ENCODE measurements at regions not wholly inside any gene's neighbourhood (a gene's known extent, or its start where the extent isn't known, plus 50 kb on each side); places are given as distances from the start of the nearest gene placed in this dataset.

DNA sequence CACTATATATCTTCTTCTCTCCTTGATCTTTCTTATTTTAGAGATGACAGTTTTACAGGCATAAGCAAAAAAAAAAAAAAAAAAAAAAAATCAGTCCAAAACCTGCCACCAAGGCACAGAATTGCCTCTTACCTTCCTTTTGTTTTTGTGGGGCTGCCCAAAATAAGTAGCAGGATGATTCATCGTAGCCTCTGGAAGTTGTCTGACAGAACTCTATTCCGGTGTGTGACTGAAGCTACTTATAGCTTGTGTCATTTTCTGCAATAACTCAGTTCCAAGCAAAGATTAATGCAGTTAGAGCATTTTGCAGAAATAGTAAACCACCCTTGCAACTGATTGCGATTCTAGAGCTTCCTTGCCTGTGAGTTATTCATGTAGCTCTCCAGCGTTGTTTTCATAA is 186.8 kb downstream of the KIF2B start:
- no peak for DNase-seq

DNA sequence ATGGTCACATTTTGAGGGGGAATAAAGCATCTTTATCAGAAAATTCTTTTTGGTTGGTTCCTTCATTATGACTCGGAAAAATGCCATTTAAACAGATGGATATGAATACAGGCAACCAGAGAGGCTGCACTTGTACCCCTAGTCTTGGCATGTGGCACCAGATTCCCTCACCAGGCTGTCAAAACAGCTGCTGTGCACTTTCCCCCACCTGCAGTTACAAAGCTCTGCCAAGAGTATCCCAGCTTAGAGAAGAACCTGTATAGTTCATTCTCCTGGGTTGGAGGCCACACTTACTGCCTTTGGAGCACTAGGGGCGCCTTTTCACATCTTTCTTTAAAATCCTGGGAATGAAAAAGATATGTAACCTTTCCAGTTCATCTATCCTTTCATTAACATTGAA is 190.3 kb downstream of the KIF2B start:
- no peak for DNase-seq

DNA sequence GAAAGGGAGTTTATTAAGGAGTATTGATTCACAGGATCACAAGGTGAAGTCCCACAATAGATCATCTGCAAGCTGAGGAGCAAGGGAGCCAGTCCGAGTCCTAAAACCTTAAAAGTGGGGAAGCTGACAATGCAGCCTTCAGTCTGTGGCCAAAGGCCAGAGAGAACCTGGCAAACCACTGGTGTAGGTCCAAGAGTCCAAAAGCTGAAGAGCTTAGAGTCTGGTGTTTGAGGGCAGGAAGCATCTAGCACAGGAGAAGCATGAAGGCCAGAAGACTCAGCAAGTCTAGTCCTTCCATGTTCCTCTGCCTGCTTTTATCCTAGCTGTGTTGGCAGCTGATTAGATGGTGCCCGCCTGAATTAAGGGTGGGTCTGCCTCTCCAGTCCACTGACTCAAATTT is 193.0 kb downstream of the KIF2B start:
- DNase-seq: no peak

DNA sequence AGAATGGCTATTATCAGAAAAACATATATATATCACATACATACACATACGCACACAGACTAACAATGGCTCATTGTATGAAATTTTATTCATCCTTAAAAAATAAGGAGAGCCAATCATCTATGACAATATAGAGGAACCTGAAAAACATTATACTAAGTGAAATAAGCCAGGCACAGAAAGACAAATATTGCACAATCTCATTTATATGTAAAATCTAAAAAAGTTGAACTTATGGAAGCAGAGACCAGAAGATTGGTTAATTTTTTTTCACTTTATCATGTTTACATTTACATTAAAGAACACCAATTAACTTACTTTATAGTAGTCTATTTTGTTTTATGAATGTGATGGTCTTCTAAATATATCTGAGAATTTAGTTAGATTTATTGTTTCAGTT is 198.7 kb downstream of the KIF2B start:
- DNase-seq: no peak

DNA sequence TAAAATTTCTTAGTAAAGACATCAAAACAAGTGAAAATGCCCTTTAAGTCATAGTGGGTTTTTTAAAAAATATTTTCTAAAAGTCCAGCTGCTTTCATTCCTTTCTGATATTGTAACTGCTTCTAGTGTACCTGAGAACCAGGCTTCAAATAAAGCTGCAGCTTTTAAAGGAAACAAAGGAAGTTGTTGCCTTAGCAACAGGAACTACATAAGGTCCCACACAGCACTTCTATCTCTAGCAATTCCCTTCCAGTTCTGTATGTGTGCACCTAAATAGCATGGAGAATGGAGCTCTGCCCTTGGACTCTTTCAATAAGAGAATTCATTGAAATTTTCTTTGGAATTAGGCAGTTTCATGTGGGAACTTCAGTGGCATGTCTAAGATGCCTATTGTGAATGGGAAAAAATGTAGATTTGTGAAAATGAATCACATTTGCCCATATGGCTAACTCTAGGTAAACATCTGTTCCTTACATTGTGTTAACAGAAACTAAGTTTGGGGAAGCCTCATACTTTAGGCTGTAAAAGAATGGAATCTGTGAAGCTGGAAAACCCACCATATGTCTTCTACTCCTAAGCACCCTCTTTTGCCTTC is 206.4 kb downstream of the KIF2B start:
- DNase-seq: no peak

DNA sequence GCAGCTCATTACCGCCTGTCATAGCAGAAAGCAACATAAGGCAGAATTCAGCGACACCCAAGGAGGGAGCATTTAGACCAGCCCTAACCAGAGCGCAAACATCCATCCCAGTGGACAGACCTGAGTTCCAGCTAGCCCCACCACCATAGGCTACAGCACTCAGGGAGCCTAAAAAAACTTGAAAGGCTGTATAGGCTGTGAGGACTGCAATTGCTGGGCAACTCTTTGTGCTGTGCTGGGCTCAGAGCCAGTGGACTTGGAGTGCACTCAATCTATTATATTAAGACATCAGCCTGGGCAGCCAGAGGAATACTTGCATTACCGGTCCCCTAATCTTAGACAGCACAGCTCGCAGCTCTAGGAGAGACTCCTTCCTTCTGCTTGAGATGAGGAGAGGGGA is 207.3 kb downstream of the KIF2B start:
- DNase-seq: no peak

DNA sequence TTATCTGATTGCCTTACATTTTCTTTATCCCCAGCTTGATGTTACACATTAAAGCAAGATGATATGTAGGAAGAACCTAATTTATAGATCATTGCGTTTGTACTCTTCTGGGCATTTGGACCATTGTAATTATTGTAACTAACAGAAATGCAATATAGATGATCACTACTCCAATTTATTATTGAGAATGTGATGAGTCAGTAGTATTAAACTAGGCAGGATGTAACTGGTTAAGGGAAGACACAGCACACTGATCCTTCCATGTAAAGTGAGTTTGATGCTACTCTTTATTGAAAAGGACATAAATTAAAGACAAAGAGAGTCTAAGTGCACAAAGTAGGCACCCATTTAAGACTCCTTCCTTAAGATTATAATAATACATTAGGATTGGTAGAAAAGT is 223.8 kb downstream of the KIF2B start:
- no peak for DNase-seq

DNA sequence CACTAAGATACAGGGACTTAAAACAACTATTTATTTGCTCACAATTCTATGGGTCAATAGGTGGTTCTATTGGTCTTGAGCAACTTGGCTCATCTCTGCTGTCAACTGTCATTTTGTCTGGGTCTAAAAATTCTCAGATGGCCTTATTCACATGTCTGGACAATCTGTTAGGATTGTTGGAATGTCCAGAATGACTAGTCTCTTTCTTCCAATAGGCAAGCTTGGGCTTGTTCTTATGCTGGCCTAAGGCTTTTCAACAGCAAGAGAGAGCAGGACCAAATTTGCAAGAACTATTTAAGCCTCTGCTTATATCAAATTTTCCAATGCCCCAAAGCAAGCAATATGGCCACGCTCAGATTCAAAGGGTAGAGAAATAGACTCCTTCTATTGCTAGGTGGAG is 240.9 kb downstream of the KIF2B start:
- no peak for DNase-seq

DNA sequence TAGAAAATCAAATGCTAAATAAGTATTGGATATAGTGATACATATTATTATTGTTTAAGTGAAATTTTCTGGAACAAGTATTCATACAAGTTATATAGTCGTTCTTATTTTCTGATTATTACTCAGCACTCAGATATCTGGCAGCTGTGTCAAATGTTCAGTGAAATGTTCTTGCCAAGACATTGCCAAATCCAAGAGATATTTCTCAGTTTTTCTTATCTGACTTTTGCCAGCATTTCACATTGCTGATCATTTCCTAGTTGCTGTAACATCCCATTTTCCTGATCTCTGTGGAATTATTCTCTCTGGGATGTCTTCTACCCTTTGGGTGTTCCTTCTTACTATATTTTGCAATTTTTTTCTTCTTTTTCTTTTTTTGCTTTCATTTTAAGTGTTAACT is 262.3 kb downstream of the KIF2B start:
- no peak for DNase-seq

DNA sequence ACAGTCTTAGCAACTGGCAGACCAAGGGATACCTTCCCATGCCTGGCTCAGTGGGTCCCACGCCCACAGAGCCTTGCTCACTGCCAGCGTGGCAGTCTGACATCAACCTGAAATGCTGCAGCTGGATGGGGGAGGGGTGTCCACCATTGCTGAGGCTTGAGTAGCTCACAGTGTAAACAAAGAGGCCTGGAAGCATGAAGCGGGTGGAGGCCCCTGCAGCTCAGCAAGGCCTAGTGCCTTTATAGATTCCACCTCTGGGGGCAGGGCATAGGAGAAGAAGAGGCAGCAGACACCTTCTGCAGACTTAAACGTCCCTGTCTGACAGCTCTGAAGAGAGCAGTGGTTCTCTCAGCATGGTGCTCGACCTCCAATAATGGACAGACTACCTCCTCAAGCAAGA is 263.2 kb downstream of the KIF2B start:
- no peak for DNase-seq

DNA sequence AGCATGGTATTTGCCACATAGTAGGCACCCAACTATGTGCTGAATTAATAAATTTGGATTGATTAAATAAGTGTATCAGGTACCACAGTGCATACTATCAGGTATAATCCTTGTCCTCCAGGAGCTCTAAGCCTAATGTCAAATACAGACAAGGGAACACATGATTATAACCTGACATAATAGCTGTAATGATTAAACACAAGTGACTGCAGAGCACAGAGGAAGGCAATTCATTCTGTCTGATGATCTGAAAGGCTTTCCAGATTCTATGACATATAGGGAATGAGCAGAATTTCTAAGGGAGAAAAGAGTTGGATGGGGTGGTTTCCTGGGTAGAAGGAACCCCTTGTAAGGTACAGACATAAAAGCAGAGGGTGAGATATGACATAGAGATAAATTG is 273.5 kb downstream of the KIF2B start:
- DNase-seq: no peak

DNA sequence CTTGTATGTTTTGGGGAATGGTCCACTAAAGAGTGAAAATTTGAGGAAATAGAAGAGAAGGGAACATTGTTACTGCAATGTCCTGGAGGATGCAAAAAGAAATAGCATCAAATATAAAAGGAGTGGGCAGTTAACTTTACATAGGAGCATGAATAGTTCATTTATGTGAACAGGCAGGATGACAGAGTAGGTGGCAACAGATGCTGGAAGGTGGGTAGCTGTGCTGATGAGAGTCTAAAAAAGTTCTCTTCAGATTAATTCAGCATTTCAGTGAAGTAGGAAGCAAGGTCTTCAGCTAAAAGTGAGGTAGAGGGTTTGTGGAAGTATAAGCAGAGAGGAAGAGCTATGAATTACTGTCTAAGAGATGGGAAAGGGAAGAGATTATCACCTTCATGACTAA is 276.5 kb downstream of the KIF2B start:
- no peak for DNase-seq

DNA sequence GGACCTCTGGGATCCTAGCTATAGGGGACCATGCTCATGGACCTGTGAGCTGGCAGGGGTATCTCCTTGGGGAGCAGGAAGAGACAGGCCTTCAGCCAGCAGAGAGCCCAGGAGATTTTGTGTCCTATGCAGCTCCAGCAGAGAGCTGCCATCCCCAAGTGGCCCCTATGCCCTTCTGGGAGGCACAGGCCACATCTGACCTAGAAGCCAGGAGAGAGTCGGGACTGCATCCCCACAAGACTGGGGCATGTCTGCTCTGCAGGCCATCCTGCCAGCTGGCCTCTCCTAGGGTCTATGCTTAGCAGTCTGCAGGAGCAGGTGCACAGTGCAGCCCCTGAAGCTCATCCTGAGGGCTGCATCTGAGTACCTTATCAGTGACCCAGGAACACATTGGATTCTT is 279.5 kb downstream of the KIF2B start:
- DNase-seq: no peak

DNA sequence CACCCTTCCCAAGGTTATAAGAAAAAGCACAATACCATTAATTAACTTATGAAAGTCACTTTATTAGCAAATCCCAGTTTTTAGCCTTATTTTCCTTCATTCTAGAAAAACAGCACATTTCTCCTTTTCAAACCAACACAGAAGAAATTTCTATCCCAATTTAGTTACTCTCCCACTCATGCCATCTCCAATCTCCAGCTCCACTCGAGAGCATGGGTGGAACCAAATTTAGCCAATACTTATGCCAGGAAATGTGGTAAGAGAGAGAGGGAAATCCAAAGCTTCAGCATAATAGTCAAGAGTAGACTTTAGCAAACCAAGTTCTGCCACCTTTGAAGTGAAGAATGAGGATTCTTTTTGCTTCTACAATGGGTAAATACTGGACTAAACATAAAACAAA is 288.8 kb downstream of the KIF2B start:
- DNase-seq: no peak

DNA sequence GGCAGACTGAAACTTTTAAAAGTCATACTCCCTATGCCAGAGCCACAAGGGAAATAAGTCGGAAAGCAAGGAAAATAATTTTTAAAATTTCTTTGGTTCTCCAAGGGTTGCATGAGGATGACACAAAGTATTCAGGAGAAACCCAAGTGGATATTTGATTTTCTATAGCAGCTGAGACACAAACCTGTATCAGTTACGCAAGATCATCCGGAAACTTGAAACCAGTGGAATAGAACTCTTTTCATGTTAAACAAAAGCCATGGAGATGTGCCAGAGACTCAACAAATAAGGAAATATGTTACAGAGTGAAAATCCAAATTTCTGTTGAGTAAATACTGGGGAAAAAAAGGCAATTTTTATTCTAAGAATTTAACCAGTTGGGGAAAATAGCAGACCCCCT is 294.7 kb downstream of the KIF2B start:
- no peak for DNase-seq

DNA sequence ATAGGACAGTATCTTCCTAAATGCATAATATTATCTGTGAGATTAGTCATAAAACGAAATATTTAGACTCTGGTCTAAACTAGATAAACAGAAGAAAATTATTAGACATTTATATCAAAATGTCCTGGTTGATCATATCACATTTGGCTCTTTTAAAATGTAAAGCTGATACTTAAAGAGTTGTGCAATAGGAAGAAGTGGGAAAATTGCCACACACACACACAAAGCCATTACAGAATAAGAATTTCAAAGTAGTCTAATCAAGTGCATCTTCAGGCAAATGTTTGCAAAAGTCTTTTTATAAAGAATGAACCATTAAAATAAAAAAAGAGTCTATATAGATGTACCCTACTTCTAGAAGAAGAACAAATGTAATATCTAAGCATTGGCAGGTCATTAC is 301.7 kb downstream of the KIF2B start:
- DNase-seq: no peak

DNA sequence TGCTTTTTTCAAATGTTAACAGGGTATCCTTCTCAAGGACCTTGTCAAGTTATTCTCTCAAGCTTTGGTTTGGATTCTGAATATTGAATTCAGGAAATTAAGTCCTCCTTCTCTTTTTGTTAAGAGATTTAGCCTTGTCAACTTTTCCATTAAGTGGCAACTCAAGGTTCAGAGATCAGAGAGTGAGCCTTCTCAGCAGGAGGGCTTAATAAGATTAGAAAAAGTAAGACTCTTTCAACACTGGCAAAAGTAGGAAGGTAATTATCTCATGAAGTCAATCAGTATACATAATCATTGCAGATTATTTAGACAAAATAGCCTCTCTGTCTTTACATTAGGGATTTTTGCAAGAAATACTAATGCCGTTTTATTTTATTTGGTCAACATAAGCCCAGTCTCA is 330.7 kb downstream of the KIF2B start:
- DNase-seq: no peak

DNA sequence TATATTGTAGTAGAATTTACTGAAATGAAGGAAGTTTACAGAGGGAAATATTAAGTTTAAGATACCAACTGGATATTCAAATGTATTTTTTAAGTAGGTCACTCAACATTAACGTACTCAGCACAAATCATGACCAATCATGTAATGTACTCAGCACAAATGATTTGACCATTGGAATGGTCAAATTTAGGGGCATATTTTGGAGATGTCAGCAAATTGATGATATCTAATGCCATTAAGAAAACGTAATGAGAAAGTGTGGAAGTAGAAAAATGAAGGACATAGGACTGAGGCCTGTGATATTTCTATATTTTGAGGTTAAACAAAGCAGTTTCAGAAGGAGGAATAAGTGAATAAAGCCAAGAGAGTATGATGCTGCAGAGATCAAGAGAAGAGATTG is 334.8 kb downstream of the KIF2B start:
- DNase-seq: no peak

DNA sequence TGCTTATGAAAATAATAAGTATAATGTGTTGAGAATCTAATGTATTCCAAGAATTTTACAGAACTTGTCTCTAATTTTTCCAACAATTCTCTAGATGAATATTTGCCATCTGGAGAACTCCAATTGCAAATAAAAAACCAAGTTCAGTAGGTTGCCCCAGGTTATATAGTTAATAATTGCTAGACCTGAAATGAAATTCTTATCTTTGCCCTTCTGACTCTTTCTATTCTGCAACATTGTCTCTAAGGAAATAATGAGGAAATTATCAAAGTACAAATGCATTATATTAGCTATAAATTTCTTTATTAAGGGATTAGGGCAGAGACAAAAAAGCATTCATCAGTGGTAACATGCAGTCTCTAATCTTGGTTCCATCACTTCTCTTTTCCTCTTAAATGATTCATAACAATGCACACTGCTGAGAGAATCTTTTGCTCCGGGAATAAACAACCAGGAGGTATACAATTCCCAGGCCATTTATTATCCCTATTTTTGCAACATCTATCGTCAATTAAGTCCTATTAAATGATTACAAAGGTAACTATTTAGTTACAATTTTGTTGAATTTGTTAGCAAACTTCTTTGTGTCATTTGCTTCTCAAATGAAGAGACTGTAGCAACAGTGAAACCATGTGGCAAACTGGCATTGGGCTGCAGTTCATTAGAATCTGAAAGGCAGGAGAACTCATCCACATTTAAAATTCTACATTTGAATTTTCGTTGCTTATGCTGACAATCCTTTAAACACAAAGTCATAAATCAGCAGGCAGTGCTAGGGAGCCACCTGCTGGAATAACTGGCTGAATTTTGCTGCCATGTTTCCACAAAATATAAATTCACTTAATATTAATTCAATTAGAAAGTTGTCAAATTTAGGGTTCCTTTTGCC is 349.6 kb downstream of the KIF2B start:
- DNase-seq: no peak

DNA sequence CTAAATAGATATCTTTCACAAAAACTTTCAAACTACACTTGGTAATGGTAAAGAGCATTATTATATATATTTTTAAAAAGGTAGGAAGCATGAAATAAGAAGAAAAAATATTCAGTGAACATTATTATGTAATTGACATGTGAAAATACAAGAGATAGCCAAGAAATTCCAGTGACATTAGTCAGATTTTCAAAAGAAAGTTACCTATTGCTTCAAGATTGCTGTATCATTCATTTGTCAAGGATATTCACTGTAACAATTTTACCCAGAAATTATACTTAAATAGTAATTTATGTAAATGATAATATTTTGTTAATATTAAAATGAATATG is 350.2 kb downstream of the KIF2B start:
- no peak for DNase-seq

DNA sequence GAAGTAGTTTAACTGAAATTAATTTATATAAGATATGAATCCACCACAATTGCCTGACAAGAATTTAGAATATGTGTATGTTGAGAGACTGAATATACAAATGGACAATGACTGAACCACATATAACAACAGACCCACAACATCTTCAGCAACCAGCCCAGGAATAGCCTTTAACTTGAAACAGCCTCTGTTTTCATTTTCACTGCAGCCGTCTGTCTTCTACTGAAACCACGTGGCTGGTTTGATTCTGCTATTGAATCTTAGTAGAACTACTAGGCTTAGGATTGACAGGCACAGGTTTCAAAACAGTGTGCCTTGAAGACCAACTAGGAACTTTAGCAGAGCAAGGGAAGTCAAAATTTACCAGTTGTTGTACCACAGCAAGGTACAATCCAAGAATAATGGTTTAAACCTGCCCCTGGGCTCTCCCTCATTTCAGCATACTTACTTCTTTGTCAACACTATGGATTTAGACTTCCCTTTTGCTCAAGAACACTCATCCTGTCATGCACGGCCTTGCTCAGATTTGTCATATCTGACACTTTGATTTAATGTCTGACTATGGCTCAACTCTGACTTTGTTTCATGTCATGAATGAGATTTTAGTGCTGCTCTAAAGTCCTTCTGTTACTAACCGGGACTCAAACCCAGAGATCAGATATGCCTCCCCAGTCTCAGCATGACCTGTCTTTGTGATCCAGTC is 355.0 kb downstream of the KIF2B start:
- DNase-seq: no peak

DNA sequence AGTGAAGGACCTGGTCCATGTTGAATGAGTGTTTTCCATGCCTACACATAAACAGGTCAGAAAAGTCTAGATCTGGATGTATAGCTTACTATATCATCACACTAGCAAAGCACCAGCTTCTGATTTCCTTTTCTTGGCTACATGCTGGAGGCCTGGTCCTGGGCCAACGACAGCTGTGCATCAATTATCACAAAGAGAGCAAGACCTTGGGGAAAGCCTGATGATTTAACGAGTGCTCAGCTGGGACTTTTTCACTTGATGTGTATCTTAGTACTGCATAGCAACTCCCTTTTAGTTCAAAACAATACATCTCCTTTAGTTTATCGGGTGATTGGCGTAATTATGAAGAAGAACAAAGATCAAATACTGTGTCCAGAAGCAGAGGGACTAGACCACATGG is 358.2 kb downstream of the KIF2B start:
- DNase-seq: no peak

DNA sequence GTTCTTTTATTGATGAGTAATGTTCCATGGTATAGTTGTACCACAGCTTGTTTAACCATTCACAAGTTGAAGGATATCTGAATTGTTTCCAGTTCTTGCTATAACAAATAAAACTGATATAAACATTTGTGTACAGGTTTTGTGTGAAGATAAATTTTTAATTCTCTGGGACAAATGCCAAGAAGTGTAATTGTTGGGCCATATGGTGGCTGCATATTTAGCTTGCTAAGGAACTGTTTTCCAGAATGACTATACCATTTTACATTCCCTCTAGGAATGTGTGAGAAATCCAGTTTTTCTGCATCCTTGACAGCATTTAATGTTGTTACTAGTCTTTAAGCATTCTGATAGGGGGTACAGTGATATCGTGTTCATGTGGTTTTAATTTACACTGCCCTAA is 368.5 kb downstream of the KIF2B start:
- DNase-seq: no peak

DNA sequence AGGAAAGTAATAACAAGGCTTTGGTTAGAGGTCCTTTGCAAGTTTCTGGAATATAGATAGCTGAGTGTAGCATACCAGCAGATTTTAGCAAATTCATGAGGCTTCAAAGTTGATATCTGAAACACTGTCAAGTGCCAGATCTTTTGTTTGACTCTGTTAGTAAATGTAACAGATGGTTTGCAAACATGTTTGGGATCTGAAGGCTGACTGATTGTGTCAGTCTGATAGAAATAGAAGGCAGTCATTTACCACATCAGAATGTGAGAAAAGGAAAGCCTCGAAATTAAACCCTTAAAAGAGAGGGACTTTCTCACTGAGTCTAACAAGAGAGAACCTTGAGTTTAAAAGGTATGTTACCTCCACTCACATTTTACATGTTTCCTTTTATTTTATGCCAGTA is 371.5 kb downstream of the KIF2B start:
- no peak for DNase-seq

DNA sequence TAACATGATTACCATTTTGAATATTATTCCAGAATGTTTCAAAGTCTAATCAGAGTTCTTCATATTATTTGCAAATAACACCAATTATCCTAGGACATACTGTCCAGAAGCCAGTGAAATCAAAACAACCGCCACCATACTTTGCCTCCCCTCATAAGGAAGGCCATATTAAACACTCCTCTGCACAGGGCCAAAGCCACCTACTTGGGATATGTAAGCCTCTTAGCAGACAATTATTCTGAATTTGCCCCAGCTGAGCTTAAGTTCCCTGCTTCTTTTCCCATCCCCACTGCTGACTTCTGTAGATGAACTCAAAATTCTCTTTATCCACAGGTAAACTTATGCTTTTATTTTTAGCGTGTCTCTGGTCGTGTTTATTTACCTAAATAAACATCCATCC is 374.0 kb downstream of the KIF2B start:
- DNase-seq: no peak

Data from SW 1271 (cell line).